ENCODE measurements at regions not wholly inside any gene's neighbourhood (a gene's known extent, or its start where the extent isn't known, plus 50 kb on each side); places are given as distances from the start of the nearest gene placed in this dataset.

GRCh38 chr7:46654546-46655443 is 733.7 kb upstream of the IGFBP3 start:
- Histone ChIP-seq H3K27me3 (ENCODE audit: control insufficient read depth, insufficient read depth, low read length) (no peaks in the 10 kb centered on the region), H3K4me1 (ENCODE audit: control insufficient read depth in 2 of 3, insufficient read depth in 2 of 3, low read depth in 1 of 3, low read length in 3 of 3) (no peaks in the 10 kb centered on the region), H3K36me3 (ENCODE audit: control insufficient read depth in 2 of 3, insufficient read depth in 3 of 3, low read length in 3 of 3) (no peaks in the 10 kb centered on the region), H3K27ac (ENCODE audit: low read depth in 2 of 2, low read length in 2 of 2) (no peak overlapping the region), H3K9ac (ENCODE audit: low read length in 3 of 3) (no peak overlapping the region), H3K9me3 (ENCODE audit: control insufficient read depth in 2 of 3, insufficient read depth in 1 of 3, low read length in 3 of 3) (no peaks in the 10 kb centered on the region), H3K4me3 (ENCODE audit: low read length in 3 of 3) (no peak overlapping the region)
- FAIRE-seq (no peak), DNase-seq (no peak)
- TF ChIP-seq CTCF (IDR thresholded peaks at IDR 0.05; ENCODE audit: borderline replicate concordance, extremely low read depth, insufficient read depth): no peak
- intact Hi-C loops (cut with DNase I): no loop called here

- no peaks in the 10 kb centered on the region for H3K9me3 ChIP-seq (ENCODE audit: control insufficient read depth in 2 of 3, insufficient read depth in 1 of 3, low read length in 3 of 3)
- FAIRE-seq (no peak), DNase-seq (no peak)
- TF ChIP-seq CTCF (IDR thresholded peaks at IDR 0.05; ENCODE audit: borderline replicate concordance, extremely low read depth, insufficient read depth): no peak
- H3K36me3 ChIP-seq (ENCODE audit: control insufficient read depth in 2 of 3, insufficient read depth in 3 of 3, low read length in 3 of 3): no peaks in the 10 kb centered on the region
- H3K27ac ChIP-seq (ENCODE audit: low read depth in 2 of 2, low read length in 2 of 2): no peak overlapping the region
- no peak overlapping the region for H3K9ac ChIP-seq (ENCODE audit: low read length in 3 of 3)
- H3K4me1 ChIP-seq (ENCODE audit: control insufficient read depth in 2 of 3, insufficient read depth in 2 of 3, low read depth in 1 of 3, low read length in 3 of 3): no peaks in the 10 kb centered on the region
- intact Hi-C loops (cut with DNase I): no loop called here
- no peak overlapping the region for H3K4me3 ChIP-seq (ENCODE audit: low read length in 3 of 3)
- H3K27me3 ChIP-seq (ENCODE audit: control insufficient read depth, insufficient read depth, low read length): no peaks in the 10 kb centered on the region
These were observed 732.8 kb upstream of the IGFBP3 start for GRCh38 chr7:46653848-46654247.

DNA sequence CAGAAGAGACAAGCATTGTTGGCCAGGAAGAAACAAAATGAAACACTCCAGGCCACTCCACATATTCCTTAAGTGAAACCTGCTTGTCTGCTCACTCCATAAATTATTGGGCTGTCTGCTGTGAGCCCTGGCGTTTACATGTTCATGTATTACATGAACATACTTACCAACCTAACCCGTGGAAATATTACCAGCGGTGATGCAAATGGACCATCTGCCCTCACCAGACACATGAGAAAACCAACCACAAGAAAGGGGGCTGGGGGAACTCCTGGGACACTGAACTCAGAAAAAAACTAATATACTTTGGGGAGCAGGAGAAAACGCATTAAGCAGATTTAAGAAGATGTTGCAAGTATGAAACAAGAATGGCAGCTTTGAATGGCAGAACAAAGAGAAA is 731.2 kb upstream of the IGFBP3 start:
- DNase-seq (no peak), FAIRE-seq (no peak)
- no peaks in the 10 kb centered on the region for H3K9me3 ChIP-seq (ENCODE audit: control insufficient read depth in 2 of 3, insufficient read depth in 1 of 3, low read length in 3 of 3)
- no peaks in the 10 kb centered on the region for H3K4me1 ChIP-seq (ENCODE audit: control insufficient read depth in 2 of 3, insufficient read depth in 2 of 3, low read depth in 1 of 3, low read length in 3 of 3)
- H3K27me3 ChIP-seq (ENCODE audit: control insufficient read depth, insufficient read depth, low read length): no peaks in the 10 kb centered on the region
- no peak overlapping the region for H3K9ac ChIP-seq (ENCODE audit: low read length in 3 of 3)
- TF ChIP-seq CTCF (IDR thresholded peaks at IDR 0.05; ENCODE audit: borderline replicate concordance, extremely low read depth, insufficient read depth): no peak
- H3K4me3 ChIP-seq (ENCODE audit: low read length in 3 of 3): no peak overlapping the region
- no peaks in the 10 kb centered on the region for H3K36me3 ChIP-seq (ENCODE audit: control insufficient read depth in 2 of 3, insufficient read depth in 3 of 3, low read length in 3 of 3)
- intact Hi-C loops (cut with DNase I): no loop called here
- no peak overlapping the region for H3K27ac ChIP-seq (ENCODE audit: low read depth in 2 of 2, low read length in 2 of 2)
